IMR-90 (cell line): ENCODE measurements at regions not wholly inside any gene's neighbourhood (a gene's known extent, or its start where the extent isn't known, plus 50 kb on each side); places are given as distances from the start of the nearest gene placed in this dataset.

Source experiments
- CHD1 ChIP-seq: IDR thresholded peaks from 2 replicates; pipeline ENCODE4 v1.6.1; 2012; ENCODE audit warnings: low read depth, low read length, improper control_type of control experiment
- NFE2L2 ChIP-seq: fragments of 150-350 bp; IDR thresholded peaks from 2 replicates; pipeline ENCODE4 v1.6.1; 2016; ENCODE audit warnings: low read depth, mild to moderate bottlenecking, low read length
- POLR2A ChIP-seq: IDR thresholded peaks from 2 replicates; pipeline ENCODE4 v1.6.1; 2012; ENCODE audit warnings: mild to moderate bottlenecking, low read depth, low read length
- TF ChIP-seq, protein P1 (sequence below): conservative IDR thresholded peaks from 2 replicates; pipeline ENCODE4 v1.5.1; 2012; ENCODE audit warnings: mild to moderate bottlenecking, low read depth, low read length, improper control_type of control experiment

DNA sequence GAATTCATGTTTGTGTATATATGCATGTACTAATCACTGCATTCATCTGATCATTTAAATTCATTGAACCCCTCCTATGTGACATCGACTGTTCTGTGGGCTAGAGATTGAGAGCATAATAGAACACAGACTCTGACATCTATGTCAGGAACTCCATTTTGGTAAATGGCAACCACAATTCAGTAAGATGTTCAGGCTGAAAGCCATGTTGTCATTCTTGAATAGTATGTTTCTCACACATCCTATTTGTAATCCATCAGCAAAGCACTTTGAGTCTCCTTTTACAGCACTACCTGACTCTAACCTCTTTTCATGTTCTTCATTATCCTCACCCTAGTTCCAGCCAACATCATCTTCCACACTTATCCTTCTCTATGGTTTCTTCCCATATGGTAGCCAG, 413.8 kb upstream of the MEX3C start:
- TF ChIP-seq, protein P1, sequence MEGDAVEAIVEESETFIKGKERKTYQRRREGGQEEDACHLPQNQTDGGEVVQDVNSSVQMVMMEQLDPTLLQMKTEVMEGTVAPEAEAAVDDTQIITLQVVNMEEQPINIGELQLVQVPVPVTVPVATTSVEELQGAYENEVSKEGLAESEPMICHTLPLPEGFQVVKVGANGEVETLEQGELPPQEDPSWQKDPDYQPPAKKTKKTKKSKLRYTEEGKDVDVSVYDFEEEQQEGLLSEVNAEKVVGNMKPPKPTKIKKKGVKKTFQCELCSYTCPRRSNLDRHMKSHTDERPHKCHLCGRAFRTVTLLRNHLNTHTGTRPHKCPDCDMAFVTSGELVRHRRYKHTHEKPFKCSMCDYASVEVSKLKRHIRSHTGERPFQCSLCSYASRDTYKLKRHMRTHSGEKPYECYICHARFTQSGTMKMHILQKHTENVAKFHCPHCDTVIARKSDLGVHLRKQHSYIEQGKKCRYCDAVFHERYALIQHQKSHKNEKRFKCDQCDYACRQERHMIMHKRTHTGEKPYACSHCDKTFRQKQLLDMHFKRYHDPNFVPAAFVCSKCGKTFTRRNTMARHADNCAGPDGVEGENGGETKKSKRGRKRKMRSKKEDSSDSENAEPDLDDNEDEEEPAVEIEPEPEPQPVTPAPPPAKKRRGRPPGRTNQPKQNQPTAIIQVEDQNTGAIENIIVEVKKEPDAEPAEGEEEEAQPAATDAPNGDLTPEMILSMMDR, result no peak
- TF ChIP-seq CHD1 (no peak), POLR2A (no peak), NFE2L2 (no peak)
